Uterus (tissue), 2 donors: ENCODE measurements at regions not wholly inside any gene's neighbourhood (a gene's known extent, or its start where the extent isn't known, plus 50 kb on each side); places are given as distances from the start of the nearest gene placed in this dataset.

Experiments
- POLR2A ChIP-seq, 2 donors: fragments of 450-650 bp; IDR thresholded peaks; one replicate each; pipeline ENCODE4 v1.6.1; 2016; ENCODE audit warnings: antibody characterized with exemption in 2 of 2, mild to moderate bottlenecking in 1 of 2, moderate library complexity in 1 of 2
- TF ChIP-seq, protein P1 (sequence below), 4 experiments: fragments of 200-600 bp in 2 of 4; fragments of 450-650 bp in 2 of 4; sonication (generic) in 2 of 4; IDR thresholded peaks; one replicate each; pipeline ENCODE4 v1.5.1; 2016 to 2019; ENCODE audit warnings: antibody characterized with exemption in 4 of 4, mild to moderate bottlenecking in 2 of 4, moderate library complexity in 1 of 4

DNA sequence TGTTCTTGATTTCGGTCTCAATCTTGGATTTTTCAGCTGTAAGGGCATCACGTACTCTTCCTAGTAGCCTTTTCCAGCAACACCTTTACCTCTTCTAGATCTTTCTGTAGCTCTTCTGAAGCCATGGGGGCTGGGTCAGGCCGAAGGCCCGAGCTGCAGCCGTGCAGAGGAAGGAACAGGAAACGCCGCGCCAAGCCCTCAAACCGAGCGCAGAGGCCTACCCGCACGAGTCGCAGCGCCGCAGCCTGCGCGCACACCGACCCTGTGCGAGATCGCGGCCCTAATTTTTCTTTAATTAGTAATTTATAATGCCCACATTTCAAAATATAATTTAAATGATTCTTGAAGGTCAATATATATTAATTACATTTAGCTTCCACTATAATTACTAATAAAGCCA is 483.8 kb downstream of the NUP35 start:
- TF ChIP-seq, protein P1, sequence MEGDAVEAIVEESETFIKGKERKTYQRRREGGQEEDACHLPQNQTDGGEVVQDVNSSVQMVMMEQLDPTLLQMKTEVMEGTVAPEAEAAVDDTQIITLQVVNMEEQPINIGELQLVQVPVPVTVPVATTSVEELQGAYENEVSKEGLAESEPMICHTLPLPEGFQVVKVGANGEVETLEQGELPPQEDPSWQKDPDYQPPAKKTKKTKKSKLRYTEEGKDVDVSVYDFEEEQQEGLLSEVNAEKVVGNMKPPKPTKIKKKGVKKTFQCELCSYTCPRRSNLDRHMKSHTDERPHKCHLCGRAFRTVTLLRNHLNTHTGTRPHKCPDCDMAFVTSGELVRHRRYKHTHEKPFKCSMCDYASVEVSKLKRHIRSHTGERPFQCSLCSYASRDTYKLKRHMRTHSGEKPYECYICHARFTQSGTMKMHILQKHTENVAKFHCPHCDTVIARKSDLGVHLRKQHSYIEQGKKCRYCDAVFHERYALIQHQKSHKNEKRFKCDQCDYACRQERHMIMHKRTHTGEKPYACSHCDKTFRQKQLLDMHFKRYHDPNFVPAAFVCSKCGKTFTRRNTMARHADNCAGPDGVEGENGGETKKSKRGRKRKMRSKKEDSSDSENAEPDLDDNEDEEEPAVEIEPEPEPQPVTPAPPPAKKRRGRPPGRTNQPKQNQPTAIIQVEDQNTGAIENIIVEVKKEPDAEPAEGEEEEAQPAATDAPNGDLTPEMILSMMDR (IDR thresholded peaks at IDR 0.05): no peak
- no peak for TF ChIP-seq POLR2A (IDR thresholded peaks at IDR 0.05)
